PC-9 (cell line): ENCODE measurements at regions not wholly inside any gene's neighbourhood (a gene's known extent, or its start where the extent isn't known, plus 50 kb on each side); places are given as distances from the start of the nearest gene placed in this dataset.

Source experiments
- EZH2 ChIP-seq: fragments of 200-600 bp; sonication (generic); IDR thresholded peaks from 2 replicates; pipeline ENCODE4 v1.8.0; 2017; ENCODE audit warnings: antibody characterized with exemption, low read depth
- TF ChIP-seq, protein P1 (sequence below): fragments of 200-600 bp; sonication (generic); conservative IDR thresholded peaks from 2 replicates; pipeline ENCODE4 v1.6.1; 2017; ENCODE audit warnings: mixed run types, antibody characterized with exemption, mild to moderate bottlenecking, moderate library complexity

- TF ChIP-seq EZH2: no peak
- TF ChIP-seq, protein P1, sequence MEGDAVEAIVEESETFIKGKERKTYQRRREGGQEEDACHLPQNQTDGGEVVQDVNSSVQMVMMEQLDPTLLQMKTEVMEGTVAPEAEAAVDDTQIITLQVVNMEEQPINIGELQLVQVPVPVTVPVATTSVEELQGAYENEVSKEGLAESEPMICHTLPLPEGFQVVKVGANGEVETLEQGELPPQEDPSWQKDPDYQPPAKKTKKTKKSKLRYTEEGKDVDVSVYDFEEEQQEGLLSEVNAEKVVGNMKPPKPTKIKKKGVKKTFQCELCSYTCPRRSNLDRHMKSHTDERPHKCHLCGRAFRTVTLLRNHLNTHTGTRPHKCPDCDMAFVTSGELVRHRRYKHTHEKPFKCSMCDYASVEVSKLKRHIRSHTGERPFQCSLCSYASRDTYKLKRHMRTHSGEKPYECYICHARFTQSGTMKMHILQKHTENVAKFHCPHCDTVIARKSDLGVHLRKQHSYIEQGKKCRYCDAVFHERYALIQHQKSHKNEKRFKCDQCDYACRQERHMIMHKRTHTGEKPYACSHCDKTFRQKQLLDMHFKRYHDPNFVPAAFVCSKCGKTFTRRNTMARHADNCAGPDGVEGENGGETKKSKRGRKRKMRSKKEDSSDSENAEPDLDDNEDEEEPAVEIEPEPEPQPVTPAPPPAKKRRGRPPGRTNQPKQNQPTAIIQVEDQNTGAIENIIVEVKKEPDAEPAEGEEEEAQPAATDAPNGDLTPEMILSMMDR: no peak
Observed at GRCh38 chr6:133185731-133186130, 55.4 kb upstream of the EYA4 start.
